HFFc6 (cell line): ENCODE measurements at regions not wholly inside any gene's neighbourhood (a gene's known extent, or its start where the extent isn't known, plus 50 kb on each side); places are given as distances from the start of the nearest gene placed in this dataset.

ENCODE experiments used
- DNase-seq: peaks from one replicate; pipeline ENCODE4 v3.0.0-alpha.2; 2018
- H3K27ac Mint-ChIP-seq: 2 replicates; pipeline ENCODE4 v1.8.0; 2020; ENCODE audit warnings: mild to moderate bottlenecking, mixed read lengths
- H3K27me3 Mint-ChIP-seq: 2 replicates; pipeline ENCODE4 v1.8.0; 2021; ENCODE audit warnings: mild to moderate bottlenecking, moderate library complexity, mixed read lengths; ENCODE audit not compliant: insufficient read depth
- H3K36me3 Mint-ChIP-seq: 2 replicates; pipeline ENCODE4 v1.8.0; 2021; ENCODE audit warnings: low read depth, mixed read lengths
- H3K4me1 Mint-ChIP-seq: 2 replicates; pipeline ENCODE4 v1.8.0; 2020; ENCODE audit warnings: low read depth, mixed read lengths
- H3K4me3 Mint-ChIP-seq: 2 replicates; pipeline ENCODE4 v1.8.0; 2020; ENCODE audit warnings: mild to moderate bottlenecking, moderate library complexity, mixed read lengths
- H3K9me3 Mint-ChIP-seq: 2 replicates; pipeline ENCODE4 v1.8.0; 2020; ENCODE audit warnings: mild to moderate bottlenecking, mixed read lengths
- CTCF ChIP-seq: fragments of 200-600 bp; sonication (generic); IDR thresholded peaks from 2 replicates; pipeline ENCODE4 v1.5.0; 2021; ENCODE audit warnings: antibody characterized with exemption, mild to moderate bottlenecking

- Mint-ChIP-seq H3K4me1 (no peaks in the 10 kb centered on the region), H3K27me3 (no peaks in the 10 kb centered on the region), H3K27ac (no peak overlapping the region), H3K36me3 (no peaks in the 10 kb centered on the region), H3K4me3 (no peak overlapping the region), H3K9me3 (peaks cover 44% of the 10 kb centered on the region)
- no peak for TF ChIP-seq CTCF
- no peak for DNase-seq
Measured at GRCh38 chr2:21253311-21254027, 129.7 kb downstream of the TDRD15 start.

- Mint-ChIP-seq H3K27me3 (no peaks in the 10 kb centered on the region), H3K27ac (no peak overlapping the region), H3K4me1 (no peaks in the 10 kb centered on the region), H3K9me3 (peaks cover 49% of the 10 kb centered on the region), H3K4me3 (no peak overlapping the region), H3K36me3 (no peaks in the 10 kb centered on the region)
- no peak for TF ChIP-seq CTCF
- no peak for DNase-seq
Measured at GRCh38 chr2:21254170-21254965, 130.6 kb downstream of the TDRD15 start.

GRCh38 chr2:21256006-21256405 is 132.2 kb downstream of the TDRD15 start:
- no peak for TF ChIP-seq CTCF
- no peaks in the 10 kb centered on the region for H3K4me1 Mint-ChIP-seq
- DNase-seq: no peak
- H3K4me3 Mint-ChIP-seq: no peak overlapping the region
- H3K9me3 Mint-ChIP-seq: peaks cover 47% of the 10 kb centered on the region
- H3K27ac Mint-ChIP-seq: no peak overlapping the region
- no peaks in the 10 kb centered on the region for H3K27me3 Mint-ChIP-seq
- no peaks in the 10 kb centered on the region for H3K36me3 Mint-ChIP-seq

- DNase-seq: no peak
- H3K36me3 Mint-ChIP-seq: 0 out of 2 replicates have a peak, but pooled peaks cover 3% of the 10 kb centered on the region
- H3K9me3 Mint-ChIP-seq: peaks cover 53% of the 10 kb centered on the region
- H3K4me1 Mint-ChIP-seq: no peaks in the 10 kb centered on the region
- no peak overlapping the region for H3K27ac Mint-ChIP-seq
- H3K27me3 Mint-ChIP-seq: no peaks in the 10 kb centered on the region
- no peak overlapping the region for H3K4me3 Mint-ChIP-seq
- TF ChIP-seq CTCF: no peak
Measured at GRCh38 chr2:21257621-21258020, 133.9 kb downstream of the TDRD15 start.

GRCh38 chr2:21258082-21258481 is 134.3 kb downstream of the TDRD15 start:
- Mint-ChIP-seq H3K4me3 (no peak overlapping the region), H3K4me1 (no peaks in the 10 kb centered on the region), H3K27ac (no peak overlapping the region), H3K27me3 (no peaks in the 10 kb centered on the region), H3K9me3 (peaks cover 51% of the 10 kb centered on the region), H3K36me3 (0 out of 2 replicates have a peak, but pooled peaks cover 3% of the 10 kb centered on the region)
- no peak for TF ChIP-seq CTCF
- DNase-seq: no peak
